A549 (cell line): ENCODE measurements at regions not wholly inside any gene's neighbourhood (a gene's known extent, or its start where the extent isn't known, plus 50 kb on each side); places are given as distances from the start of the nearest gene placed in this dataset.

Source experiments
- BCL3 ChIP-seq: fragments of >200 bp; sonication (Bioruptor Twin); formaldehyde crosslinking; IDR thresholded peaks from 3 replicates; pipeline ENCODE4 v1.6.1; 2016
- BHLHE40 ChIP-seq: IDR thresholded peaks from 2 replicates; pipeline ENCODE4 v1.6.1; 2012; ENCODE audit warnings: low read depth, low read length, inconsistent platforms
- CEBPB ChIP-seq, 2 experiments: fragments of >200 bp in 1 of 2; sonication (Bioruptor Twin) in 1 of 2; formaldehyde crosslinking in 1 of 2; IDR thresholded peaks; 2 replicates each; pipeline ENCODE4 v1.6.1; 2012 to 2016
- CTCF ChIP-seq: fragments of >200 bp; sonication (Bioruptor Twin); formaldehyde crosslinking; IDR thresholded peaks from 3 replicates; pipeline ENCODE4 v1.5.1; 2016
- EP300 ChIP-seq, 2 experiments: fragments of >200 bp; sonication (Bioruptor Twin); formaldehyde crosslinking; IDR thresholded peaks; 2 replicates in 1 of 2; 3 replicates in 1 of 2; pipeline ENCODE4 v1.6.1; 2016 to 2017
- KDM1A ChIP-seq: fragments of 200-600 bp; sonication (generic); IDR thresholded peaks from 2 replicates; pipeline ENCODE4 v1.6.1; 2016; ENCODE audit warnings: low read depth, mild to moderate bottlenecking
- MYC ChIP-seq: IDR thresholded peaks from 2 replicates; pipeline ENCODE4 v1.6.1; 2012; ENCODE audit warnings: mild to moderate bottlenecking, inconsistent platforms, low read length, improper control_type of control experiment, borderline replicate concordance
- POLR2A ChIP-seq: IDR thresholded peaks from 2 replicates; pipeline ENCODE4 v1.6.1; 2012; ENCODE audit warnings: mild to moderate bottlenecking, low read length
- RAD21 ChIP-seq, 2 experiments: fragments of >200 bp in 1 of 2; sonication (Bioruptor Twin) in 1 of 2; formaldehyde crosslinking in 1 of 2; IDR thresholded peaks in 1 of 2; conservative IDR thresholded peaks in 1 of 2; 2 replicates in 1 of 2; 3 replicates in 1 of 2; pipeline ENCODE4 v1.6.1; 2012 to 2018; ENCODE audit warnings: inconsistent platforms in 1 of 2
- REST ChIP-seq: fragments of 200-600 bp; sonication (generic); IDR thresholded peaks from 2 replicates; pipeline ENCODE4 v1.6.1; 2016; ENCODE audit warnings: antibody characterized with exemption, mild to moderate bottlenecking, moderate library complexity
- RNF2 ChIP-seq: fragments of 200-600 bp; sonication (generic); IDR thresholded peaks from 2 replicates; pipeline ENCODE4 v1.6.1; 2016; ENCODE audit warnings: low read depth, mild to moderate bottlenecking, antibody characterized with exemption, moderate library complexity, borderline replicate concordance
- USF2 ChIP-seq: fragments of 450-650 bp; IDR thresholded peaks from 2 replicates; pipeline ENCODE4 v1.6.1; 2014; ENCODE audit warnings: antibody characterized with exemption
- TF ChIP-seq, protein P1 (sequence below): IDR thresholded peaks from 2 replicates; pipeline ENCODE4 v1.6.1; 2012; ENCODE audit warnings: low read depth, borderline replicate concordance

GRCh38 chr3:182609575-182610156, 183.6 kb upstream of the ATP11B start:
- TF ChIP-seq CEBPB (IDR thresholded peaks at IDR 0.05) (no peak), KDM1A (no peak), CTCF (no peak), POLR2A (no peak), RAD21 (conservative IDR thresholded peaks at IDR 0.05 in 1 of 2, IDR thresholded peaks at IDR 0.05 in 1 of 2) (no peak), REST (no peak), BCL3 (no peak), USF2 (no peak), RNF2 (no peak), BHLHE40 (no peak), MYC (no peak), EP300 (IDR thresholded peaks at IDR 0.05) (no peak)
- TF ChIP-seq, protein P1, sequence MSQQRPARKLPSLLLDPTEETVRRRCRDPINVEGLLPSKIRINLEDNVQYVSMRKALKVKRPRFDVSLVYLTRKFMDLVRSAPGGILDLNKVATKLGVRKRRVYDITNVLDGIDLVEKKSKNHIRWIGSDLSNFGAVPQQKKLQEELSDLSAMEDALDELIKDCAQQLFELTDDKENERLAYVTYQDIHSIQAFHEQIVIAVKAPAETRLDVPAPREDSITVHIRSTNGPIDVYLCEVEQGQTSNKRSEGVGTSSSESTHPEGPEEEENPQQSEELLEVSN, result no peak
